HCT116 (cell line): ENCODE measurements at regions not wholly inside any gene's neighbourhood (a gene's known extent, or its start where the extent isn't known, plus 50 kb on each side); places are given as distances from the start of the nearest gene placed in this dataset.

Source experiments
- CEBPB ChIP-seq: IDR thresholded peaks from 2 replicates; pipeline ENCODE4 v1.6.1; 2012; ENCODE audit warnings: low read depth
- EZH2 ChIP-seq: fragments of 200-600 bp; sonication (generic); IDR thresholded peaks from 2 replicates; pipeline ENCODE4 v1.6.1; 2017; ENCODE audit warnings: antibody characterized with exemption, mixed run types
- FOSL1 ChIP-seq: IDR thresholded peaks from 2 replicates; pipeline ENCODE4 v1.6.1; 2012; ENCODE audit warnings: low read depth
- JUND ChIP-seq: IDR thresholded peaks from 2 replicates; pipeline ENCODE4 v1.6.1; 2012
- POLR2AphosphoS5 ChIP-seq: IDR thresholded peaks from 2 replicates; pipeline ENCODE4 v1.6.1; 2011; ENCODE audit warnings: mild to moderate bottlenecking, low read depth, low read length, moderate library complexity
- YY1 ChIP-seq: IDR thresholded peaks from 2 replicates; pipeline ENCODE4 v1.6.1; 2011; ENCODE audit warnings: low read length, low read depth, moderate library complexity, mild to moderate bottlenecking; ENCODE audit not compliant: insufficient replicate concordance; ENCODE audit errors: extremely low read depth
- ZNF274 ChIP-seq: fragments of 200-500 bp; sonication (Bioruptor generic); IDR thresholded peaks from 2 replicates; pipeline ENCODE4 v1.6.1; 2014; ENCODE audit warnings: mild to moderate bottlenecking, low read depth, low read length, inconsistent platforms
- TF ChIP-seq, protein P1 (sequence below), 3 experiments: fragments of 200-600 bp in 1 of 3; sonication (generic) in 1 of 3; IDR thresholded peaks in 2 of 3; conservative IDR thresholded peaks in 1 of 3; 2 replicates each; pipeline ENCODE4 v1.5.1; 2012 to 2017; ENCODE audit warnings: low read depth in 2 of 3, low read length in 2 of 3, antibody characterized with exemption in 1 of 3, borderline replicate concordance in 1 of 3, control low read depth in 1 of 3, mild to moderate bottlenecking in 1 of 3, mixed read lengths in 1 of 3, mixed run types in 1 of 3, moderate library complexity in 1 of 3; ENCODE audit not compliant: insufficient read depth in 1 of 3

DNA sequence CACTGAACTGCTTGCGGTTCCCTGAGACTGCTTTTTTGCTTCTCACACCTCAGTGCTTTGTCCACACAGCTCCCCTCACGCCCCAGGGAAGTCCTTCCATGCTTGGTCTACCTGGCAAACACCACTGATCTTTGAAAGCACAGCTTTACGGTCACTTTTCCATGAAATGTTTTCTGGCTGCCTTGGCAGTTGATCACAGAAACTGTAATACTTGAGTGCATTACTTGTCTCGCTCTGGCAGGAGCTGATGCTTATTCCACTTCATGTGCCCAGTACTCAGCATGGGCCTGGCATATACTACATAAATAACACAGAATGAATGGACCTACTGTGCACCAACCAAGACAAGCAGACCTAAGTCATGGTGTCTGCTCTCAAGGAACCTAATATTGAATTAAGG, 121.1 kb downstream of the MEX3B start:
- TF ChIP-seq, protein P1, sequence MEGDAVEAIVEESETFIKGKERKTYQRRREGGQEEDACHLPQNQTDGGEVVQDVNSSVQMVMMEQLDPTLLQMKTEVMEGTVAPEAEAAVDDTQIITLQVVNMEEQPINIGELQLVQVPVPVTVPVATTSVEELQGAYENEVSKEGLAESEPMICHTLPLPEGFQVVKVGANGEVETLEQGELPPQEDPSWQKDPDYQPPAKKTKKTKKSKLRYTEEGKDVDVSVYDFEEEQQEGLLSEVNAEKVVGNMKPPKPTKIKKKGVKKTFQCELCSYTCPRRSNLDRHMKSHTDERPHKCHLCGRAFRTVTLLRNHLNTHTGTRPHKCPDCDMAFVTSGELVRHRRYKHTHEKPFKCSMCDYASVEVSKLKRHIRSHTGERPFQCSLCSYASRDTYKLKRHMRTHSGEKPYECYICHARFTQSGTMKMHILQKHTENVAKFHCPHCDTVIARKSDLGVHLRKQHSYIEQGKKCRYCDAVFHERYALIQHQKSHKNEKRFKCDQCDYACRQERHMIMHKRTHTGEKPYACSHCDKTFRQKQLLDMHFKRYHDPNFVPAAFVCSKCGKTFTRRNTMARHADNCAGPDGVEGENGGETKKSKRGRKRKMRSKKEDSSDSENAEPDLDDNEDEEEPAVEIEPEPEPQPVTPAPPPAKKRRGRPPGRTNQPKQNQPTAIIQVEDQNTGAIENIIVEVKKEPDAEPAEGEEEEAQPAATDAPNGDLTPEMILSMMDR (IDR thresholded peaks at IDR 0.05 in 2 of 3, conservative IDR thresholded peaks at IDR 0.05 in 1 of 3; ENCODE audit: borderline replicate concordance in 1 of 3, insufficient read depth in 1 of 3, low read depth in 2 of 3, low read length in 2 of 3) = no peak
- TF ChIP-seq YY1 = no peak
- TF ChIP-seq CEBPB = no peak
- TF ChIP-seq EZH2 = no peak
- TF ChIP-seq JUND = no peak
- TF ChIP-seq ZNF274 = no peak
- TF ChIP-seq POLR2AphosphoS5 = no peak
- no peak for TF ChIP-seq FOSL1
